ENCODE measurements at regions not wholly inside any gene's neighbourhood (a gene's known extent, or its start where the extent isn't known, plus 50 kb on each side); places are given as distances from the start of the nearest gene placed in this dataset.

- no peak for TF ChIP-seq CTCF (conservative IDR thresholded peaks at IDR 0.05 in 1 of 2, IDR thresholded peaks at IDR 0.05 in 1 of 2; ENCODE audit: low read depth in 1 of 2, low read length in 2 of 2)
- no peak for TF ChIP-seq EZH2 (IDR thresholded peaks at IDR 0.05; ENCODE audit: low read length, missing control alignments)
These were observed 59.1 kb upstream of the CCL2 start for GRCh38 chr17:34195987-34196386.

All from fibroblast of lung (primary cell).